Brain microvascular endothelial cell (primary cell): ENCODE measurements at regions not wholly inside any gene's neighbourhood (a gene's known extent, or its start where the extent isn't known, plus 50 kb on each side); places are given as distances from the start of the nearest gene placed in this dataset.

ENCODE experiments used
- DNase-seq: peaks from one replicate; pipeline ENCODE4 v3.0.0-alpha.2; 2020
- H3K27ac ChIP-seq: fragments of 250-450 bp; sonication (Bioruptor Pico); 2 replicates; pipeline ENCODE4 v1.5.1; 2020; ENCODE audit warnings: mild to moderate bottlenecking, moderate library complexity
- H3K27me3 ChIP-seq: fragments of 250-450 bp; sonication (Bioruptor Pico); replicated peaks from 2 replicates; pipeline ENCODE4 v1.5.1; 2020; ENCODE audit warnings: mild to moderate bottlenecking
- H3K36me3 ChIP-seq: fragments of 250-450 bp; sonication (Bioruptor Pico); replicated peaks from 2 replicates; pipeline ENCODE4 v1.5.1; 2020; ENCODE audit warnings: mild to moderate bottlenecking
- H3K4me3 ChIP-seq: 2 replicates; pipeline ENCODE4 v1.5.1; 2011; ENCODE audit warnings: low read depth, mild to moderate bottlenecking, control low read depth, low read length, moderate library complexity
- CTCF ChIP-seq: IDR thresholded peaks from 2 replicates; pipeline ENCODE4 v1.5.1; 2011; ENCODE audit warnings: low read depth, mild to moderate bottlenecking, moderate library complexity, low read length, control low read depth, inconsistent platforms; ENCODE audit errors: missing control alignments
- in situ Hi-C: cut with HindIII; loops from 2 replicates; pipeline ENCODE4 v1.10.0; 2017; ENCODE audit warnings: low sequenced_read_pairs, low pct_ligation_motif_present

GRCh38 chrX:21056622-21057021 lies 317.6 kb upstream of the CNKSR2 start:
- TF ChIP-seq CTCF, result no peak
- no peaks in the 10 kb centered on the region for H3K27me3 ChIP-seq
- no peaks in the 10 kb centered on the region for H3K36me3 ChIP-seq
- no peak overlapping the region for H3K27ac ChIP-seq
- in situ Hi-C loops, result no loop called here
- H3K4me3 ChIP-seq, result no peak overlapping the region
- DNase-seq, result no peak

DNA sequence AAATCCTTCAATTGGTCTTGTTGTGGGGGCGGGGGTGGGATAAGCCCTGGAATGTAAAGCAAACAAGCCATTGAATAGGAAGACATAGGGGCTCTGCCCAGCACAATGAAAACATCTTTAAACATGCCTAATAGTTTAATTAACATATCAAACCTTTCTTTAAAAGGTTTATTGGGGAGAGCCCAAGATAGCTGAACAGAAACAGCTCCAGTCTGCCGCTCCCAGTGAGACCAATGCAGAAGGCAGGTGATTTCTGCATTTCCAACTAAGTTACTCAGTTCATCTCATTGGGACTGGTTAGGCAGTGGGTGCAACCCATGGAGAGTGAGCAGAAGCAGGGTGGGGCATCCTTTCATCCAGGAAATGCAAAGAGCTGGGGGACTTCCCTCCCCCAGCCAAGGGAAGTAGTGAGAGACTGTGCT lies 327.2 kb upstream of the CNKSR2 start:
- H3K4me3 ChIP-seq, result no peak overlapping the region
- no peaks in the 10 kb centered on the region for H3K36me3 ChIP-seq
- DNase-seq, result no peak
- H3K27me3 ChIP-seq, result no peaks in the 10 kb centered on the region
- in situ Hi-C loops, result no loop called here
- no peak for TF ChIP-seq CTCF
- H3K27ac ChIP-seq, result no peak overlapping the region

- DNase-seq, result no peak
- in situ Hi-C loops, result no loop called here
- TF ChIP-seq CTCF, result no peak
- Histone ChIP-seq H3K4me3 (no peak overlapping the region), H3K27me3 (no peaks in the 10 kb centered on the region), H3K36me3 (no peaks in the 10 kb centered on the region), H3K27ac (no peak overlapping the region)
Observed at GRCh38 chrX:21014326-21014725, 359.9 kb upstream of the CNKSR2 start.

DNA sequence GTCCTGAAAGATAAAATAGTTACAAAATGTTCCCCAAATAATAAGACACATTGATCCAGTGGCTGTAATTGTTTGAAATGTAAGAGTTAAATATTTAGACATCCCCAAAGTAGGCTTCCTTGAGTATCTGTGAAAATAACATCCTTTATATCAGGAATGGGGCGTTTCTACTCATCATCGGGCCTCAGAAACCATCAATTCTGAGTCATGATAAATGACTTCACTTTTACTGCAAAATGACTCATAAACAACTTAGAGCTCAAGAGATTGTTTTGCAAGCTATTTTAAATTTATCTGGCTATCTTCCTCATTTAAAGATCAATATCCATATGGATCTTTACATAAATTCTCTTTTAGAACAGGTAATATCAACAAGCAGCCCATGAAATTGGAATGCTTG lies 369.4 kb upstream of the CNKSR2 start:
- H3K36me3 ChIP-seq, result no peaks in the 10 kb centered on the region
- no peak for DNase-seq
- in situ Hi-C loops, result no loop called here
- no peak overlapping the region for H3K27ac ChIP-seq
- no peak for TF ChIP-seq CTCF
- H3K27me3 ChIP-seq, result no peaks in the 10 kb centered on the region
- H3K4me3 ChIP-seq, result no peak overlapping the region

DNA sequence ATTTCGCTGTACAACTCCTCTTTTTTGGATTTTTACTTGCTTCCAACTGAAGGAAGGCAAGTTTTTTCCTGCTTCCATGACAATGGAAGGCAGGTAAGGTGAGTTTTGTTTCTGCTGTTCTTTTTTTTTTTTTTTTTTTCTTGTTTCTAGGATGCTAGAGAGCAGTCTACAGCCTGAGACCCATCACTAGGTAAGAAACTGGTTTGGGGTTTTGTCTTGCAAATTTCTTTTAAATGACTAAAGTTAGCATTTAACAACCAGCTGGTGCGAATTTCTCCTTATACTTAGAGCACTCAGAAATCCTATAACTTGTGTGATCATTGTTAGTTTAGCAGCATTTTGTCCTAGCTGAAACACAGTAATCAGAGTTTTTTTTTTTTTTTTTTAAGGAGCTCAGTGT lies 378.4 kb upstream of the CNKSR2 start:
- in situ Hi-C loops, result no loop called here

More for the DNA sequence above, 378.4 kb upstream of the CNKSR2 start:
- H3K27me3 ChIP-seq, result no peaks in the 10 kb centered on the region
- no peak for TF ChIP-seq CTCF
- DNase-seq, result no peak
- H3K27ac ChIP-seq, result no peak overlapping the region
- H3K36me3 ChIP-seq, result no peaks in the 10 kb centered on the region
- no peak overlapping the region for H3K4me3 ChIP-seq
